HG02884 (cell line): ENCODE measurements at regions not wholly inside any gene's neighbourhood (a gene's known extent, or its start where the extent isn't known, plus 50 kb on each side); places are given as distances from the start of the nearest gene placed in this dataset.
"Not testable (repeated sequence)": the region's sequence is repeated elsewhere in the genome, so short reads cannot be mapped to it uniquely, and the experiment has no call there.

Experiments used
- ATAC-seq: cut with Tn5 transposase; IDR thresholded peaks from one replicate; pipeline ENCODE4 v1.9.1; 2021; ENCODE audit warnings: mild to moderate bottlenecking, moderate library complexity; ENCODE audit not compliant: unreplicated experiment

- no peak for ATAC-seq
Measured at GRCh38 chr1:164092603-164093353, 466.2 kb upstream of the PBX1 start.

DNA sequence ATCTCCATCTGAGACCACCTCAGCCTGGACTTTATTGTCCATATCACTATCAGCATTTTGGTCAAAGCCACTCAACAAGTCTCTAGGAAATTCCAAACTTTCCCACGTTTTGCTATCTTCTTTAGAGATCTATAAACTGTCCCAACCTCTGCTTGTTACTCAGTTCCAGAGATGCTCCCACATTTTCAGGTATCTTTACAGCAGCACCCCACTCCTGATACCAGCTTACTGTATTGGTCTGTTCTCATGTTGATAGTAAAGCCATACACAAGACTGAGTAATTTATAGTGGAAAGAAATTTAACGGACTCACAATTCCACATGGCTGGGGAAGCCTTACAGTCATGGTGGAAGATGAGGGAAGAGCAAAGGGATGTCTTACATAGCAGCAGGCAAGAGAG lies 465.4 kb upstream of the PBX1 start:
- ATAC-seq: no peak

DNA sequence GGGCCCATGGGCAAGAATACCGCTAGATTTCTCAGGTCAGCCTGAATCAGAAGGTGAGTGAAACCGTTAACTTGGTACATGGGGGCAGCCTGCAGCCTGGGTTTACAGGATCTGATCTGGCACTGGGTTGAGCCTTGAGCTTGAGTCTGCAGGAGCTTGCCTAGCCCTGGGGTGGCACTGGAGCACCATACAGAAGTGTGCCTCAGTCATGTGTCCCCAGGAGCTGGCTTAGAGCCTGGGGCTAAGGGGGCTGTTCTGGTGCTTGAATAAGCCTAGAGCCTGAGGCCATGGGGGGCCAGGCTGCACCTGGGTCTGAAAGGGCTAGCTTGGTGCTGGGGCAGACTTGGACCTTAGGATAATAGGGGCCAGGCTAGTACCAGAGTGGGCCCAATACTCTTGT lies 457.2 kb upstream of the PBX1 start:
- no peak for ATAC-seq

DNA sequence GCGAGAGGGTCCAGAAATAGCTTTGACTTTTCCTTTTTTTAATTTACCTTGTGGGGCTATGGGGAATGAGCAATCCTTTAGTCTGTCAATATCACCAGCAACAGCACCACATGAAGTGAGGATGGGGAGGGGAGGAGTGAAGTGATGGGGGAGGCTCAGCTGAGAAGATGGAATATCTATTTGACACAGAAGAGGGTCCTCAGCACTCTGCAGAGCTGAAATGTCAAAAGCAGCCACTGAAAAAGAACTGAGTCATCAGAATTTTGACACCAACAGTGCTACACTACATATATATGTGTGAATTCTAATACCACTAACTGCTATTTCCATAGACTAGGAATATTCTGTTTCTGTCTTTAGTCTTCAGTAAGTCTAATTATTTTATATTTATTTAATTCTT lies 427.0 kb upstream of the PBX1 start:
- no peak for ATAC-seq

DNA sequence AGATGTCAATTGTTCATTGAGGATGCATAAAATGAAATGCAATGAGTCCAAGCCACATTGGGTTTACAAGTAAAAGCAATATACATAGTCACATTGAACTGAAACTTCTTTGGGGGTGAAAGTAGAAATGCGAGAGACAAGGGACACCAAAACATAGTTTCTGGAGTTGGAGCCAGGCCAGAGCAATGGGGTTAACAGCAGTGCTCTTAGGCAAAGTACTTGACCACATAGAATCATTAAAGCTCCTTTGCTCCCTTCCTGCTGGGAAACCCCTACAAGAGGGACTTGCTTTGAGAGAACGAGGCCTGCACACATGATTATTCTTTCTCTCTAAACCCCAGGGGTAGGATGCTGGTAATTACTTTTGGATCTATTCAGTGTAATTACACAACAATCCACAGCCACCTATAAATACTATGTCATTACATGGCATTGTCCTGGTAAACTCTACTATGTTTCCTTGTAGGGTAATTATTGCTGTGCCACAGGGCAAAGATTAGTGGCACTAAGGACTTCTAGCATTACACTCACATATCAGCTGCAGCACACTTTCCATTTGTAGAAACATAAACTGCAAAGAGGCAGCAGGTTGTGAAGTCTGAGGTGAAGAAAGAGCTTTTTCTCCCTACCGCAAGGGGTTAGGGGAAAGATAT lies 421.6 kb upstream of the PBX1 start:
- no peak for ATAC-seq

DNA sequence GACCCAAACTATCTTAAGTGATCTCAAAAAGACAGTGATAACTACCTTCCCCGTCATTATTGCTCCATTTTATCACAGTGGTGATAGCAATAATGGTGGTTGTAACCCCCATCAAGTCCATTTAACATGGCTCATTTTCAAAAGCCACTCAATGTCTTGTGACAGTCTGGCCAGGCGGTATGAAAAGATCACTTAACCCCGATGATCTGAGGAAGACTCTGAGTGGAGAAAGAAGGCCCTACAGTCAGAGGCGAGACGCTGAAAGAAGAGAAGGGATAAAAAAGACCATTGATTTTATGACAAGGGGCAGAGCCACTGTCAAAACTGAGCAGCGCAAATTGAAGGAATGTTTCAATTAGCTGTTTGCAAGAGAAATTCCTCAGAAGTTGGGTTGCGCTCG lies 417.2 kb upstream of the PBX1 start:
- no peak for ATAC-seq

GRCh38 chr1:164154622-164155021 lies 404.4 kb upstream of the PBX1 start:
- ATAC-seq: no peak

DNA sequence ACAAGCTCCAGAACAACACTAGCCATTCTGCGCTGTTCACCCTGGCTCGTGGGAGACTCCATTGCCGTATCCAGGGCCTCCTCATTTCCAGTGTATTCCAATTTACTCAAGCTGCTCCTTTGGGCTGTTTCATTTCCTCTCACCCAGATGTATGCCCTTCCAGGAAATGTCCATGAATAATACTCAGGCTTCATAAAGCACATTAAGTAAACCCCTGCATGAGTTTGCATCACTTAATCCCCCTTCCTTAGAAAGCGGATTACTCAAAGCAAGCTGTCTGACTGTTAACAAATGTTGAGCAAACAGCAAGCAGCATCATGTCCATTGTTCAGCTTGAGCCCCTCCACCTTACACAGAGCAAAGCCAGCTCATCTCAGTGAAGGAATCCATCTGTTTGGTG lies 403.6 kb upstream of the PBX1 start:
- ATAC-seq: no peak

DNA sequence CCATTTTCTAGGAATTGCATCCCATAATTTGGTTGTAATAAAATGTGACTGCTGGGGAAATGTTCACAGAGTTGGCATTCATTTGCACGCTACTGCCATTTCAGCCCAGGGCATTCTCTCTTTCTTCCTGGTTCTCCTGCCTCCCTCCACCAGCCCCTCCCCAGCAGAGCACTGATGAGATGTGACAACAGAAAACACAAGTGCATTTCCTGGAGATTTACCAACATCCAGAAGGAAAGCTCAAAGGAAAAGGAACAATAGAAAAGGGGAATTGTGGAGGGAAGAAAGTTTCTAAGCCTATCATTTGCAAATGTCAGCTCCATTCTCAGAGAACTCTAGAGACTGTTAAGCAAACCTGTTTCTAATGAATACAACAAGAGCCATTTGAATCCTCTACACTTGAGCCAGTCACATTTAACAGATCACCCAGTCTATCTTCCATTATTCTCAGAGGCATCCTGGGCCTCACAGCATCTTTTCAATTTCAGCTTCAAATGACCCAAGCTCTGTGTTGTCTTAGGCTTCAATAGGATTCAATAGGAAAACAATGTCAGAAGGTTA lies 395.6 kb upstream of the PBX1 start:
- ATAC-seq: no peak

GRCh38 chr1:164165466-164165865 lies 393.5 kb upstream of the PBX1 start:
- no peak for ATAC-seq

DNA sequence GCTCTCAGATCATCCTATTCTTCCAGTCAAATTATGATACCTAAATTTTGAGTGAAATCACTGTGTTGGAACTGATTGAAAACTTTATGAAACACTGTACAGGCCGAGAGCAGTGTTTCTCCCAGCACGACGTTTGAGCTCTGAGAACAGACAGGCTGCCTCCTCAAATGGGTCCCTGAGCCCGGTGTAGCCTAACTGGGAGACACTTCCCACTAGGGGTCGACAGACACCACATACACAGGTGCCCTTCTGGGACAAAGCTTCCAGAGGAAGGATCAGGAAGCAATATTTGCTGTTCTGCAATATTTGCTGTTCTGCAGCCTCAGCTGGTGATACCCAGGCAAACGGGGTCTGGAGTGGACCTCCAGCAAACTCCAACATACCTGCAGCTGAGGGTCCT lies 392.5 kb upstream of the PBX1 start:
- ATAC-seq: not testable (repeated sequence)

DNA sequence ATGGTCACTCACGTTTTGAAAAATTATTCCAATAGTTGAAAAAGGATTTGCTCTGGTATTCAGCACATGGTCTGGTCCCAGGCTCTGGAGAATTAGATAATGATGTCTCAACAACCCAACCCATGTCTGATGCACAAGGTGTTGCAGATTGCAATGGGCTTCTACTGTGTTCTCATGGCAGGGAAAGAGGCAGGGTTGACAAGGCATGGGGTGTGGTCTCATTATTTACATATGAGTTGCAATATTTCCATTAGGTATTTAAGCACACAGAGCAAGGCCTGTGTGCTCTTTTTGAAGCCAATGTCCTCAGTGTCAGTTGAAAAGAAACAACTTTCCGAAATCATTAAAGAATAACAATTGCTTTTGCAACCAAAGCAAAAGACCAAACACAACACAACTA lies 381.9 kb upstream of the PBX1 start:
- no peak for ATAC-seq

DNA sequence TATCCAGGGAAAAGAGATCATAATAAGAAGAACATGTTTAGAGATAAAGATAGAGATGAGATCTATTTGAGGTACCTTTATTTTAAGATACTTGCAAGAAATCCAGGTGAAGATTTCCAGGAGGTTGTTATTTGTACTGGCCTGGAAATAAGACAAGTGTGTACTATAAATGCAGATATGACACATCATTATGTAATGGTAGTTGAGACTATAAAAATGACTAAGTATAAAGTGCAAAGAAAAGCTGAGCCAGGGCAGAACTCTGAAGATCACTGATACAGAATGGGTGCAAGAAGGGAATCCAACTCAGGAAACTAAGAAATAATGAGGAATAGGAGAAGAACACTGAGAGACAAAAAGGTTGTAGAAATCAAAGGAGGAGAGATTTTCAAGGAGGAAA lies 378.2 kb upstream of the PBX1 start:
- no peak for ATAC-seq

- no peak for ATAC-seq
Measured at GRCh38 chr1:164183854-164184635, 374.9 kb upstream of the PBX1 start.

DNA sequence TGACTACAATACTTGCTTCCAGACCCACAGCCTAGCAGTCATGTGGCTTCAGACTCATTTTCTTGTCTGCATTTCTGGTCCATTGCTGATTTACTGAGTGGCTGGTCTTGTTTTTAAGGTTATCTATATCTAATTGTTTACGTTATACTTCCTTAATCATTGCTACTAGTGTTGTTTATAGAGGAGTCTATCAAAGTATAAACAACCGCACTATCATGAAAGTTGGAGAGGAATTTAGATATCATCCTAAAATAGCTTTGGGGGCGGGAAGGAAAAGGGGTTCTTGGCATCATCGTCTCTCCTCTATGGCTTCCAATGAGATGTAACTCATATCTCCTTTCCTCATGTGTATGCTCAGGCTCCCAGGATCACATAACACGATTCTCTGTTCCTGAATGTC lies 372.1 kb upstream of the PBX1 start:
- no peak for ATAC-seq

DNA sequence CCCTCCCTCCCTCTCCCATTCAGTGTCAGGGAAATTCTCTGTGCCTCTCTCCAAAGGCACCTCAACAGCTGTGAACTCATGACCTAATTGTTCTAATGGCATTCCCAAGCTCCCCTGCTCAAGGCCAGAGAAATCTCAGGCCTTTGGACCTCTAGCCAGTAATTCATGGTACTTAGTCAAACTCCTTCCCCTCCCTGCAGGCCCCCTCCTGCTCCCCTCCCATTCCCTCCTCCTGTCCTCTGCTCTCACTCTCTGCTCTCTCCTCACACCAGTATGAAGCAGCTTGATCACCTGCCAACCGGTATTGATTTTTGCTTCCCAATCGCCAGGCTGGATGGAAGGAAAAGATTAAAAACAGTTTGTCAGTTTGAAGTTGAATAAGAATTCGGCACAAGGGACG lies 370.5 kb upstream of the PBX1 start:
- ATAC-seq: no peak

- ATAC-seq: no peak
Measured at GRCh38 chr1:164191191-164191590, 367.8 kb upstream of the PBX1 start.

- ATAC-seq: no peak
Measured at GRCh38 chr1:164210211-164210739, 348.7 kb upstream of the PBX1 start.

- ATAC-seq: no peak
Measured at GRCh38 chr1:164223378-164223777, 335.6 kb upstream of the PBX1 start.

- no peak for ATAC-seq
Measured at GRCh38 chr1:164225011-164225410, 334.0 kb upstream of the PBX1 start.

GRCh38 chr1:164226977-164227376 lies 332.0 kb upstream of the PBX1 start:
- no peak for ATAC-seq
